ENCODE measurements at regions not wholly inside any gene's neighbourhood (a gene's known extent, or its start where the extent isn't known, plus 50 kb on each side); places are given as distances from the start of the nearest gene placed in this dataset.

- H2AFZ ChIP-seq = no peak overlapping the region
- H3K4me3 ChIP-seq = no peak overlapping the region
- POLR2A ChIA-PET (ENCODE audit: unreplicated experiment) = interaction anchor here (0.5 kb wide), 1 partner anchor 107 kb away, joined by 7 read pairs; no protein-coding TSS in a partner anchor
- H3K9me2 ChIP-seq (ENCODE audit: insufficient read depth) = no peaks in the 10 kb centered on the region
- H4K20me1 ChIP-seq (ENCODE audit: insufficient read depth) = no peaks in the 10 kb centered on the region
- no TSS peak for BruUV-seq (replicated peaks)
- H3K79me2 ChIP-seq (ENCODE audit: low read depth) = no peaks in the 10 kb centered on the region
- no peaks in the 10 kb centered on the region for H3K27me3 ChIP-seq (ENCODE audit: insufficient read depth, low read depth)
- no peak overlapping the region for H3K27ac ChIP-seq
- intact Hi-C loops (cut with micrococcal nuclease; ENCODE audit: unreplicated experiment) = no loop called here
- DNase-seq = no peak
- H3F3A ChIP-seq (ENCODE audit: insufficient read depth, low read depth) = no peaks in the 10 kb centered on the region
- H3K4me2 ChIP-seq = no peak overlapping the region
- TF ChIP-seq CTCF (conservative IDR thresholded peaks at IDR 0.05) = no peak
- no peak for TF ChIP-seq EZH2 (IDR thresholded peaks at IDR 0.05; ENCODE audit: low read depth)
- CTCF ChIA-PET = no interaction called here
- no peaks in the 10 kb centered on the region for H3K9me3 ChIP-seq (ENCODE audit: insufficient read depth, low read depth)
- no peaks in the 10 kb centered on the region for H3K4me1 ChIP-seq (replicated peaks; ENCODE audit: insufficient read depth)
- H3K36me3 ChIP-seq (ENCODE audit: low read depth) = no peaks in the 10 kb centered on the region
These were observed 141.8 kb downstream of the SIM1 start for GRCh38 chr6:100322886-100323285.

- no peaks in the 10 kb centered on the region for H3K9me3 ChIP-seq (ENCODE audit: insufficient read depth, low read depth)
- no TSS peak for BruUV-seq (replicated peaks)
- CTCF ChIA-PET = interaction anchor here (0.6 kb wide), 1 partner anchor 521 kb away, joined by 3 read pairs; no protein-coding TSS in a partner anchor
These were observed 144.0 kb downstream of the SIM1 start for GRCh38 chr6:100320686-100321085.

GRCh38 chr6:100317031-100317430, 147.7 kb downstream of the SIM1 start:
- Histone ChIP-seq H3K9me3 (ENCODE audit: insufficient read depth, low read depth) (no peaks in the 10 kb centered on the region), H3K27me3 (ENCODE audit: insufficient read depth, low read depth) (no peaks in the 10 kb centered on the region), H3K9me2 (ENCODE audit: insufficient read depth) (no peaks in the 10 kb centered on the region), H3K36me3 (ENCODE audit: low read depth) (no peaks in the 10 kb centered on the region), H3K4me1 (replicated peaks; ENCODE audit: insufficient read depth) (no peaks in the 10 kb centered on the region), H3K4me3 (no peak overlapping the region), H3K79me2 (ENCODE audit: low read depth) (no peaks in the 10 kb centered on the region), H3K4me2 (no peak overlapping the region), H3F3A (ENCODE audit: insufficient read depth, low read depth) (no peaks in the 10 kb centered on the region), H3K27ac (no peak overlapping the region), H4K20me1 (ENCODE audit: insufficient read depth) (no peaks in the 10 kb centered on the region), H2AFZ (no peak overlapping the region; the same call in 1 of the 2 replicates)
- ChIA-PET POLR2A (ENCODE audit: unreplicated experiment) (no interaction called here), CTCF (no interaction called here)
- TF ChIP-seq EZH2 (IDR thresholded peaks at IDR 0.05; ENCODE audit: low read depth) = no peak
- no peak for TF ChIP-seq CTCF (conservative IDR thresholded peaks at IDR 0.05)
- intact Hi-C loops (cut with micrococcal nuclease; ENCODE audit: unreplicated experiment) = no loop called here
- BruUV-seq (replicated peaks) = no TSS peak
- DNase-seq = no peak

More at GRCh38 chr6:100320686-100321085, 144.0 kb downstream of the SIM1 start:
- Histone ChIP-seq H3K27me3 (ENCODE audit: insufficient read depth, low read depth) (no peaks in the 10 kb centered on the region), H3K79me2 (ENCODE audit: low read depth) (no peaks in the 10 kb centered on the region), H3K36me3 (ENCODE audit: low read depth) (no peaks in the 10 kb centered on the region), H3K9me2 (ENCODE audit: insufficient read depth) (no peaks in the 10 kb centered on the region), H3K4me1 (replicated peaks; ENCODE audit: insufficient read depth) (no peaks in the 10 kb centered on the region), H2AFZ (no peak overlapping the region), H3K4me3 (no peak overlapping the region), H4K20me1 (ENCODE audit: insufficient read depth) (no peaks in the 10 kb centered on the region), H3K27ac (no peak overlapping the region), H3F3A (ENCODE audit: insufficient read depth, low read depth) (no peaks in the 10 kb centered on the region), H3K4me2 (no peak overlapping the region)
- intact Hi-C loops (cut with micrococcal nuclease; ENCODE audit: unreplicated experiment) = no loop called here
- POLR2A ChIA-PET (ENCODE audit: unreplicated experiment) = no interaction called here
- no peak for DNase-seq
- no peak for TF ChIP-seq CTCF (conservative IDR thresholded peaks at IDR 0.05)
- no peak for TF ChIP-seq EZH2 (IDR thresholded peaks at IDR 0.05; ENCODE audit: low read depth)
